Loucy (cell line): ENCODE measurements at regions not wholly inside any gene's neighbourhood (a gene's known extent, or its start where the extent isn't known, plus 50 kb on each side); places are given as distances from the start of the nearest gene placed in this dataset.

Experiments used
- CTCF ChIP-seq: fragments of 200-600 bp; sonication (generic); conservative IDR thresholded peaks from 2 replicates; pipeline ENCODE4 v1.5.1; 2014; ENCODE audit warnings: mild to moderate bottlenecking, antibody characterized with exemption, low read length
- EZH2phosphoT487 ChIP-seq: fragments of 200-600 bp; IDR thresholded peaks from 2 replicates; pipeline ENCODE4 v1.6.1; 2018; ENCODE audit warnings: antibody characterized with exemption, mild to moderate bottlenecking, moderate library complexity, borderline replicate concordance

- no peak for TF ChIP-seq CTCF
- no peak for TF ChIP-seq EZH2phosphoT487
Measured at GRCh38 chr5:20692913-20693312, 704.9 kb upstream of the CDH18 start.
